ENCODE measurements at regions not wholly inside any gene's neighbourhood (a gene's known extent, or its start where the extent isn't known, plus 50 kb on each side); places are given as distances from the start of the nearest gene placed in this dataset.

DNA sequence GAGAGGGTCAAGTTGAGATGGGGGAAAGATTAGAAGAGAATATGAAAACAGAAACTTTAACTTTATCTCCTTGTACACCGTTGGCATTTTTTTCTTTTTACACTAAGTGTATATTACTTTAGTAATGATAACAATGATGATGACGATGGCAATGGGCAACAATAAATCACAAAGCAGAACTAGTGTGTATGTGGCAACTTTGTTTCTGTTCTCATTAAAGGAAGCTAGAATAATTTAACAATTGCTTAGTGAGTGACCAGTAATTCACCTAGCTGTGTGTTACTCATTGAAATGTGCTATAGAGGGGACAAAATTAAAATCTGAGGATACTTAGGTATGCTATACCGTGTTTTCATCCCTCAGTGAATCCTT is 318.5 kb upstream of the TBL1XR1 start:
- Mint-ChIP-seq H3K27me3 (ENCODE audit: low read depth) (no peaks in the 10 kb centered on the region), H3K27ac (no peak overlapping the region), H3K4me3 (no peak overlapping the region), H3K9me3 (peaks cover 2% of the 10 kb centered on the region), H3K36me3 (ENCODE audit: low read depth) (no peaks in the 10 kb centered on the region), H3K4me1 (peaks cover 10% of the 10 kb centered on the region)
- TF ChIP-seq, protein P1, sequence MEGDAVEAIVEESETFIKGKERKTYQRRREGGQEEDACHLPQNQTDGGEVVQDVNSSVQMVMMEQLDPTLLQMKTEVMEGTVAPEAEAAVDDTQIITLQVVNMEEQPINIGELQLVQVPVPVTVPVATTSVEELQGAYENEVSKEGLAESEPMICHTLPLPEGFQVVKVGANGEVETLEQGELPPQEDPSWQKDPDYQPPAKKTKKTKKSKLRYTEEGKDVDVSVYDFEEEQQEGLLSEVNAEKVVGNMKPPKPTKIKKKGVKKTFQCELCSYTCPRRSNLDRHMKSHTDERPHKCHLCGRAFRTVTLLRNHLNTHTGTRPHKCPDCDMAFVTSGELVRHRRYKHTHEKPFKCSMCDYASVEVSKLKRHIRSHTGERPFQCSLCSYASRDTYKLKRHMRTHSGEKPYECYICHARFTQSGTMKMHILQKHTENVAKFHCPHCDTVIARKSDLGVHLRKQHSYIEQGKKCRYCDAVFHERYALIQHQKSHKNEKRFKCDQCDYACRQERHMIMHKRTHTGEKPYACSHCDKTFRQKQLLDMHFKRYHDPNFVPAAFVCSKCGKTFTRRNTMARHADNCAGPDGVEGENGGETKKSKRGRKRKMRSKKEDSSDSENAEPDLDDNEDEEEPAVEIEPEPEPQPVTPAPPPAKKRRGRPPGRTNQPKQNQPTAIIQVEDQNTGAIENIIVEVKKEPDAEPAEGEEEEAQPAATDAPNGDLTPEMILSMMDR (IDR thresholded peaks at IDR 0.05; ENCODE audit: unreplicated experiment in 3 of 3) = no peak

DNA sequence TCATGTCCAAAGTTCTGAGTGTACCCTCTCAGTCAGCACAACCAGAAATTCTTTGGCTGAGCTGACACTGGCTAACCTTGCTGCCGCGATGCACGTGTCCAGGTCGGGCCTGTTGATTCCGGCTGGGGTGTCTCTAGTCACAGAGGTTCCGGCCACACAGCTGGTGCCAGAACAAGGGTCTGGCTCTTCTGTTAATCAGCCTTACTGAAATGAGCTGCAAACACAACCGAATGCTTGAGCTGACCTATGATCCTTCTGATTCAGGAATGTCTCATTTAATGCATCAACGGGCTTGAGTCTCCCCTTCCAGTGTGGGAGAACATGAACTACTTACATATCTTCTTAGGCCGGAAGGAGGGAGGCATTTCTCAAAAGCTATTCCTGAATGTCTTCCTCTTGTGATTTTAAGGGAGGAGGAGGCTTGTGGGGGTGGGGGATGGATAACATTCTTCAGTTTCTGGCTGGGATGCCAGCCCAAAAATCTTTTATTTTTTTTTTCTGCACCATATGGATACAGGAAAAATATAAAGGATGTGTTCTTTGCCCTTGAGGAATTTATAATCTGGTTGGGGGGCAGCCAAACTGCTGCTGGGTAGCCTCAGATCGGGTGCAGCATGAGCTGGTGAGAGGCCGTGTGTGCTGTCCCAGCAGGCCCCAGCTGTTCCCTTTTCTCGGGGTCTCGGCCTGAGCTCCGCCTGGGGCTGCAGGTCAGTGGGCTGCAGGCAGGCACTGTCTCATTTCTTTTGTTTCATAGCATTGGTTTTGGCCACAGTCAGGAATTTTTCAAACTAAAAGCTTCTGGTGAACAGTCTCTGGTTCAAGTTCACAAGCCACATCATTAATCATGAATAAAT is 319.1 kb upstream of the TBL1XR1 start:
- Mint-ChIP-seq H3K27ac (no peak overlapping the region), H3K4me1 (peaks cover 7% of the 10 kb centered on the region), H3K36me3 (ENCODE audit: low read depth) (no peaks in the 10 kb centered on the region), H3K27me3 (ENCODE audit: low read depth) (no peaks in the 10 kb centered on the region), H3K9me3 (peaks cover 2% of the 10 kb centered on the region), H3K4me3 (no peak overlapping the region)
- TF ChIP-seq, protein P1 (IDR thresholded peaks at IDR 0.05; ENCODE audit: unreplicated experiment in 3 of 3) = no peak

DNA sequence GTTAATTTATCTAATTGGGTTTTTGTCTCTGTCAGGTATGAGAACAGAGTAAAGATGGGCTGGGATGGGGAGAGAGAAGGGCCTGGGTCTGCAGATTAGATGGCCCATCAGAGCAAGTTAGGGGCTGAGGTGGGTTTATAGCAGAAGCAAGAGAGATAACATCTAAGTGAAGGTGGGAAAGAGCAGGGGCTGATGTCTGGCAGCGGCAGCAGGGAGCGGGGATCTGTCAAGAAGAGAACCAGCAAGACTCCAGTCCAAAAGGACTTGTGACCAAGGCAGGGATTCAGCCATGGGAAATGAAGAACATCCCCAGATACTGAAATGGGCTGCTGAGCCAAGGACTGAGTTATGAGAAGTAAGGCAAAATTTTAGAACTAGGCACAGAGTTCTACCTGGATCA is 320.6 kb upstream of the TBL1XR1 start:
- TF ChIP-seq, protein P1 (IDR thresholded peaks at IDR 0.05; ENCODE audit: unreplicated experiment in 3 of 3) = no peak
- Mint-ChIP-seq H3K4me3 (no peak overlapping the region), H3K4me1 (peaks cover 9% of the 10 kb centered on the region), H3K27me3 (ENCODE audit: low read depth) (no peaks in the 10 kb centered on the region), H3K9me3 (peaks cover 2% of the 10 kb centered on the region), H3K36me3 (ENCODE audit: low read depth) (no peaks in the 10 kb centered on the region), H3K27ac (peak overlapping the region in 1 of 3 experiments; percentile 74)

DNA sequence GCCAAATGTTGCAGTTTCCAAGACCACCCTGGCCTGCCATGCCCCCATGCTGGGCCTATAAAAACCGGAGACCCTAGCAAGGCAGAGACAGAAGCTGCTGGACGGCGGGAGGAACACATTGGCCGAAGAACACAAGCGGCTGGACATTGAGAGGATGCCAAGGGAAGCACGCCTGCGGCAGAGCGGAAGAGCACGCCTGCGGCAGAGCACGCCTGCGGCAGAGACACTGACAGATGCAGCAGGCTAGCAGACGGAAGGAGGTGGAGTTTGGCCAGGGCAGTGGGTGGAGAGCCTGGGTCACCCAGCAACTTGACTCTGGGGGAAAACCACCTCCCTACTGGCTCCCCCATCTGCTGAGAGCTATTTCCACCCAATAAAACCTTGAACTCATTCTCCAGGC is 322.3 kb upstream of the TBL1XR1 start:
- Mint-ChIP-seq H3K36me3 (ENCODE audit: low read depth) (no peaks in the 10 kb centered on the region), H3K27me3 (ENCODE audit: low read depth) (no peaks in the 10 kb centered on the region), H3K9me3 (peaks cover 2% of the 10 kb centered on the region), H3K4me3 (no peak overlapping the region), H3K27ac (peak overlapping the region in 1 of 3 experiments; percentile 34), H3K4me1 (peaks cover 22% of the 10 kb centered on the region)
- TF ChIP-seq, protein P1 (IDR thresholded peaks at IDR 0.05; ENCODE audit: unreplicated experiment in 3 of 3) = no peak

DNA sequence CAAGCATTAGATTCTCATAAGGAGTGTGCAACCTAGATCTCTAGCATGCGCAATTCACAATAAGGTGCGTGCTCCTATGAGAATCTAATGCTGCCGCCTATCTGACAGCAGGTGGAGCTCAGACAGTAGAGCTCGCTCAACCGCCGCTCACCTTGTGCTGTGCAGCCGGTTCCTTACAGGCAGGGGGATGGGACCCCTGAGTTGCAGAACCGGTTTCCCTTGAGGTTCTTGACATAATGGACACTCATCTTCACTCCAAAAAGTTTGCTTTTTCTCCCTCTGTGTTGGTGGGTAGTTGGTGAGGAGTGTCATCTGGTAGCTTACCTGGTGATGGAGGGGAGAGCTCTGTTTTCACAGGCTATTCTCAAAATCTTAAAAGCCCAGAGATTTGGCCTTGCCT is 324.0 kb upstream of the TBL1XR1 start:
- Mint-ChIP-seq H3K4me3 (no peak overlapping the region), H3K36me3 (ENCODE audit: low read depth) (peaks cover 3% of the 10 kb centered on the region), H3K27me3 (ENCODE audit: low read depth) (no peaks in the 10 kb centered on the region), H3K4me1 (peaks cover 28% of the 10 kb centered on the region), H3K9me3 (peaks cover 5% of the 10 kb centered on the region), H3K27ac (no peak overlapping the region)
- TF ChIP-seq, protein P1 (IDR thresholded peaks at IDR 0.05; ENCODE audit: unreplicated experiment in 3 of 3) = peak in 1 of 3 experiments; percentile 10

DNA sequence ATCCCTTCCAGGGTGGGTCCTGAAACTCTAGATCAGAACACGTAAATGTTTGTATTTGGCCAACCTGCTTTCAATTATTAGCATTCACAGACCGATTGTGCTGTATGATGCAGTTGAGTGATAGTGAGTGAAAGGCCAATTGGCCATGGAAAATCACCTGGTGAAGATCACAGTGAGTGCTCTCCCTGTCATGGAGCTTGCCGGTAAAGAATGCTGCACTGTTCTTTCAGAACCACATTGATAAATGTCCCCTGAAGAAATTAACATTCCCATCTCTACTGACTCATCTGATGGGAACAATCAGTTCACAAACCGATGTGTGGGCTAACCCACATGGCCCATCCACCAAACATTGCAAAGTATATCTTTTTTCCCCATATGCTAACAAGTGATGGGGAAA is 324.8 kb upstream of the TBL1XR1 start:
- Mint-ChIP-seq H3K4me1 (peaks cover 30% of the 10 kb centered on the region), H3K36me3 (ENCODE audit: low read depth) (peaks cover 3% of the 10 kb centered on the region), H3K27me3 (ENCODE audit: low read depth) (no peaks in the 10 kb centered on the region), H3K9me3 (peaks cover 5% of the 10 kb centered on the region), H3K27ac (no peak overlapping the region), H3K4me3 (no peak overlapping the region)
- TF ChIP-seq, protein P1 (IDR thresholded peaks at IDR 0.05; ENCODE audit: unreplicated experiment in 3 of 3) = no peak

Data from nephron (organoid).